ENCODE measurements at regions not wholly inside any gene's neighbourhood (a gene's known extent, or its start where the extent isn't known, plus 50 kb on each side); places are given as distances from the start of the nearest gene placed in this dataset.

DNA sequence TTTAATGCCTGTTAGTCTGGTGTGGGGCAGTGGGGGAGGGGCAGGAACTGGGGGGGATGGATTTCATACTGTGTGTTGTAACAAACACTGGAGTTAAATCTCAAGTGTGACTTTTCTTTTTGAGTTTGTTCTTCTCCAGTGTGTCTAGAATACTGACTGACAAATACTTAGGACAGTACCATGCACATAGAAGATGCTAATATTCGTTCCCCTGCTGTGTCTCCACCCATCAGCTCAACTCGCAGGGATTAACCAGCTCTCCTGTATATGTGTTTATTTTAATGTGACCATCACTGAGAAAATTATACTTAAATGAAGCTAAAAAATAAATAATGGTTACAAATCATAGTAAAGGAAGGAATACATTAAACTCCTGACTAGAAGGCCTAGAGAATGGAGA, 150.9 kb upstream of the E2F8 start:
- Mint-ChIP-seq H3K36me3 (no peaks in the 10 kb centered on the region), H3K27me3 (peaks cover 4% of the 10 kb centered on the region), H3K4me1 (no peaks in the 10 kb centered on the region), H3K27ac (no peak overlapping the region), H3K4me3 (no peak overlapping the region), H3K9me3 (peaks cover 0 to 3% (median 0%) of the 10 kb centered on the region in 7 donors)
- no peak overlapping the region for H3K27ac ChIP-seq (ENCODE audit: insufficient read depth, low read length, poor library complexity, severe bottlenecking)
- H3K36me3 ChIP-seq (ENCODE audit: control insufficient read depth, insufficient read depth, low read length) = no peaks in the 10 kb centered on the region
- no peaks in the 10 kb centered on the region for H3K4me1 ChIP-seq (ENCODE audit: control insufficient read depth, insufficient read depth, low read length, poor library complexity, severe bottlenecking)
- DNase-seq = no peak
- no peaks in the 10 kb centered on the region for H3K27me3 ChIP-seq (ENCODE audit: control insufficient read depth, insufficient read depth, low read length)
- no peak for ATAC-seq (ENCODE audit: low read depth in 2 of 2)
- no peaks in the 10 kb centered on the region for H3K9me3 ChIP-seq (ENCODE audit: control insufficient read depth in 2 of 2, low read length in 2 of 2)
- H3K4me3 ChIP-seq (ENCODE audit: low read depth, low read length) = no peak overlapping the region

GRCh38 chr11:19391026-19391425, 150.3 kb upstream of the E2F8 start:
- DNase-seq = no peak
- no peaks in the 10 kb centered on the region for H3K4me1 Mint-ChIP-seq
- H3K9me3 Mint-ChIP-seq = peaks cover 0 to 3% (median 0%) of the 10 kb centered on the region in 7 donors

DNA sequence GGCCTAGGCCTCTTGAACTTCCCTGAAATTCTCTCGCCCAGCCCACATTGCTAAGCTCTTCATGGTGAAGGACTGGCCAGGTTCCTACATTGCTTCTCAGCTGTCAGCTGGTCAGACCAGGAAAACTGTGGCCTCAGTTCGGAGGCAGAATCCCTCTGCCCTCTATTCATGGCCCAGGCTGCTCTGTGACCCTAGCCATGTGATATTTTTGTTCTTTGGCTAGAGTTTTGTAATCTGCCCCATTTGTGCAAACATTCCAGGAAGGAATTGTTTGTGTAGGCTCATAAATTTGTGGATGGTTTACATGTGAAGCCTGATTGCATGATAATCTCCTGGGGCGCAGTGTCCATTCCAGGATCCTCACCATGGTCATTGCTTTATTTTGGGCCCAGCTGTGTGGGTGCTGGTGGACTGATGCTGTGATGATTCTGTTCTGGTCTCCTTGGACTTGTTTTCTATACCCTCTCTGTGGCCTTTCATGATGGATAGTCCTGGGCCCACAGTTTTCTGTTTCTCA, 149.1 kb upstream of the E2F8 start:
- H3K4me3 Mint-ChIP-seq = no peak overlapping the region
- ATAC-seq (ENCODE audit: low read depth in 2 of 2) (no peak), DNase-seq (no peak)
- peaks cover 8% of the 10 kb centered on the region for H3K27me3 Mint-ChIP-seq
- Histone ChIP-seq H3K27me3 (ENCODE audit: control insufficient read depth, insufficient read depth, low read length) (no peaks in the 10 kb centered on the region), H3K27ac (ENCODE audit: insufficient read depth, low read length, poor library complexity, severe bottlenecking) (no peak overlapping the region), H3K4me3 (ENCODE audit: low read depth, low read length) (no peak overlapping the region), H3K9me3 (ENCODE audit: control insufficient read depth in 2 of 2, low read length in 2 of 2) (no peaks in the 10 kb centered on the region), H3K4me1 (ENCODE audit: control insufficient read depth, insufficient read depth, low read length, poor library complexity, severe bottlenecking) (no peaks in the 10 kb centered on the region), H3K36me3 (ENCODE audit: control insufficient read depth, insufficient read depth, low read length) (no peaks in the 10 kb centered on the region)
- no peaks in the 10 kb centered on the region for H3K36me3 Mint-ChIP-seq
- H3K4me1 Mint-ChIP-seq = no peaks in the 10 kb centered on the region
- H3K27ac Mint-ChIP-seq = no peak overlapping the region
- H3K9me3 Mint-ChIP-seq = peaks cover 0 to 3% (median 0%) of the 10 kb centered on the region in 7 donors

More at GRCh38 chr11:19391026-19391425, 150.3 kb upstream of the E2F8 start:
- Mint-ChIP-seq H3K4me3 (no peak overlapping the region), H3K27me3 (peaks cover 9% of the 10 kb centered on the region), H3K27ac (no peak overlapping the region), H3K36me3 (no peaks in the 10 kb centered on the region)
- no peak overlapping the region for H3K27ac ChIP-seq (ENCODE audit: insufficient read depth, low read length, poor library complexity, severe bottlenecking)
- no peak overlapping the region for H3K4me3 ChIP-seq (ENCODE audit: low read depth, low read length)
- no peaks in the 10 kb centered on the region for H3K36me3 ChIP-seq (ENCODE audit: control insufficient read depth, insufficient read depth, low read length)
- ATAC-seq (ENCODE audit: low read depth in 2 of 2) = no peak
- no peaks in the 10 kb centered on the region for H3K27me3 ChIP-seq (ENCODE audit: control insufficient read depth, insufficient read depth, low read length)
- no peaks in the 10 kb centered on the region for H3K4me1 ChIP-seq (ENCODE audit: control insufficient read depth, insufficient read depth, low read length, poor library complexity, severe bottlenecking)
- no peaks in the 10 kb centered on the region for H3K9me3 ChIP-seq (ENCODE audit: control insufficient read depth in 2 of 2, low read length in 2 of 2)

GRCh38 chr11:19382131-19382611, 141.4 kb upstream of the E2F8 start:
- Histone ChIP-seq H3K4me3 (ENCODE audit: low read depth, low read length) (no peak overlapping the region), H3K27ac (ENCODE audit: insufficient read depth, low read length, poor library complexity, severe bottlenecking) (no peak overlapping the region), H3K9me3 (ENCODE audit: control insufficient read depth in 2 of 2, low read length in 2 of 2) (no peaks in the 10 kb centered on the region), H3K27me3 (ENCODE audit: control insufficient read depth, insufficient read depth, low read length) (no peaks in the 10 kb centered on the region), H3K36me3 (ENCODE audit: control insufficient read depth, insufficient read depth, low read length) (no peaks in the 10 kb centered on the region), H3K4me1 (ENCODE audit: control insufficient read depth, insufficient read depth, low read length, poor library complexity, severe bottlenecking) (no peaks in the 10 kb centered on the region)
- Mint-ChIP-seq H3K36me3 (no peaks in the 10 kb centered on the region), H3K27ac (no peak overlapping the region), H3K4me1 (no peaks in the 10 kb centered on the region), H3K9me3 (no peaks in the 10 kb centered on the region), H3K4me3 (no peak overlapping the region), H3K27me3 (peaks cover 14% of the 10 kb centered on the region)
- ATAC-seq (ENCODE audit: low read depth in 2 of 2) = no peak
- no peak for DNase-seq

- H3K27me3 Mint-ChIP-seq = peaks cover 6% of the 10 kb centered on the region
- no peak for ATAC-seq (ENCODE audit: low read depth in 2 of 2)
Observed at GRCh38 chr11:19380375-19380774, 139.6 kb upstream of the E2F8 start.

GRCh38 chr11:19379465-19379864, 138.7 kb upstream of the E2F8 start:
- Mint-ChIP-seq H3K27me3 (peaks cover 6% of the 10 kb centered on the region), H3K4me3 (no peak overlapping the region), H3K27ac (no peak overlapping the region), H3K9me3 (no peaks in the 10 kb centered on the region), H3K4me1 (no peaks in the 10 kb centered on the region), H3K36me3 (no peaks in the 10 kb centered on the region)
- no peaks in the 10 kb centered on the region for H3K4me1 ChIP-seq (ENCODE audit: control insufficient read depth, insufficient read depth, low read length, poor library complexity, severe bottlenecking)
- no peak overlapping the region for H3K27ac ChIP-seq (ENCODE audit: insufficient read depth, low read length, poor library complexity, severe bottlenecking)
- no peaks in the 10 kb centered on the region for H3K9me3 ChIP-seq (ENCODE audit: control insufficient read depth in 2 of 2, low read length in 2 of 2)
- ATAC-seq (ENCODE audit: low read depth in 2 of 2) = no peak
- no peaks in the 10 kb centered on the region for H3K36me3 ChIP-seq (ENCODE audit: control insufficient read depth, insufficient read depth, low read length)
- no peak overlapping the region for H3K4me3 ChIP-seq (ENCODE audit: low read depth, low read length)
- peaks cover 7% of the 10 kb centered on the region for H3K27me3 ChIP-seq (ENCODE audit: control insufficient read depth, insufficient read depth, low read length)
- no peak for DNase-seq

More at GRCh38 chr11:19380375-19380774, 139.6 kb upstream of the E2F8 start:
- H3K27ac Mint-ChIP-seq = no peak overlapping the region
- no peak overlapping the region for H3K4me3 ChIP-seq (ENCODE audit: low read depth, low read length)
- no peaks in the 10 kb centered on the region for H3K9me3 ChIP-seq (ENCODE audit: control insufficient read depth in 2 of 2, low read length in 2 of 2)
- no peaks in the 10 kb centered on the region for H3K4me1 ChIP-seq (ENCODE audit: control insufficient read depth, insufficient read depth, low read length, poor library complexity, severe bottlenecking)
- peaks cover 3% of the 10 kb centered on the region for H3K27me3 ChIP-seq (ENCODE audit: control insufficient read depth, insufficient read depth, low read length)
- H3K4me1 Mint-ChIP-seq = no peaks in the 10 kb centered on the region
- H3K4me3 Mint-ChIP-seq = no peak overlapping the region
- H3K36me3 Mint-ChIP-seq = no peaks in the 10 kb centered on the region
- H3K27ac ChIP-seq (ENCODE audit: insufficient read depth, low read length, poor library complexity, severe bottlenecking) = no peak overlapping the region
- no peaks in the 10 kb centered on the region for H3K36me3 ChIP-seq (ENCODE audit: control insufficient read depth, insufficient read depth, low read length)
- no peak for DNase-seq
- H3K9me3 Mint-ChIP-seq = no peaks in the 10 kb centered on the region

- H3K36me3 Mint-ChIP-seq = no peaks in the 10 kb centered on the region
- Histone ChIP-seq H3K4me1 (ENCODE audit: control insufficient read depth, insufficient read depth, low read length, poor library complexity, severe bottlenecking) (no peaks in the 10 kb centered on the region), H3K4me3 (ENCODE audit: low read depth, low read length) (no peak overlapping the region), H3K36me3 (ENCODE audit: control insufficient read depth, insufficient read depth, low read length) (no peaks in the 10 kb centered on the region), H3K9me3 (ENCODE audit: control insufficient read depth in 2 of 2, low read length in 2 of 2) (no peaks in the 10 kb centered on the region), H3K27me3 (ENCODE audit: control insufficient read depth, insufficient read depth, low read length) (peaks cover 8% of the 10 kb centered on the region), H3K27ac (ENCODE audit: insufficient read depth, low read length, poor library complexity, severe bottlenecking) (no peak overlapping the region)
- no peaks in the 10 kb centered on the region for H3K4me1 Mint-ChIP-seq
- ATAC-seq (ENCODE audit: low read depth in 2 of 2) = no peak
- DNase-seq = no peak
- no peak overlapping the region for H3K4me3 Mint-ChIP-seq
- H3K27me3 Mint-ChIP-seq = peaks cover 6% of the 10 kb centered on the region
- H3K9me3 Mint-ChIP-seq = no peaks in the 10 kb centered on the region
- H3K27ac Mint-ChIP-seq = no peak overlapping the region
Observed at GRCh38 chr11:19378814-19379213, 138.1 kb upstream of the E2F8 start.

- H3K4me3 Mint-ChIP-seq = no peak overlapping the region
- peaks cover 7% of the 10 kb centered on the region for H3K27me3 Mint-ChIP-seq
- Histone ChIP-seq H3K4me1 (ENCODE audit: control insufficient read depth, insufficient read depth, low read length, poor library complexity, severe bottlenecking) (no peaks in the 10 kb centered on the region), H3K9me3 (ENCODE audit: control insufficient read depth in 2 of 2, low read length in 2 of 2) (no peaks in the 10 kb centered on the region), H3K4me3 (ENCODE audit: low read depth, low read length) (no peak overlapping the region), H3K27me3 (ENCODE audit: control insufficient read depth, insufficient read depth, low read length) (peaks cover 8% of the 10 kb centered on the region), H3K27ac (ENCODE audit: insufficient read depth, low read length, poor library complexity, severe bottlenecking) (no peak overlapping the region), H3K36me3 (ENCODE audit: control insufficient read depth, insufficient read depth, low read length) (no peaks in the 10 kb centered on the region)
- DNase-seq (no peak), ATAC-seq (ENCODE audit: low read depth in 2 of 2) (no peak)
- no peaks in the 10 kb centered on the region for H3K4me1 Mint-ChIP-seq
- no peaks in the 10 kb centered on the region for H3K9me3 Mint-ChIP-seq
- no peaks in the 10 kb centered on the region for H3K36me3 Mint-ChIP-seq
- H3K27ac Mint-ChIP-seq = no peak overlapping the region
Observed at GRCh38 chr11:19377881-19378280, 137.1 kb upstream of the E2F8 start.
